ENCODE measurements at regions not wholly inside any gene's neighbourhood (a gene's known extent, or its start where the extent isn't known, plus 50 kb on each side); places are given as distances from the start of the nearest gene placed in this dataset.

DNA sequence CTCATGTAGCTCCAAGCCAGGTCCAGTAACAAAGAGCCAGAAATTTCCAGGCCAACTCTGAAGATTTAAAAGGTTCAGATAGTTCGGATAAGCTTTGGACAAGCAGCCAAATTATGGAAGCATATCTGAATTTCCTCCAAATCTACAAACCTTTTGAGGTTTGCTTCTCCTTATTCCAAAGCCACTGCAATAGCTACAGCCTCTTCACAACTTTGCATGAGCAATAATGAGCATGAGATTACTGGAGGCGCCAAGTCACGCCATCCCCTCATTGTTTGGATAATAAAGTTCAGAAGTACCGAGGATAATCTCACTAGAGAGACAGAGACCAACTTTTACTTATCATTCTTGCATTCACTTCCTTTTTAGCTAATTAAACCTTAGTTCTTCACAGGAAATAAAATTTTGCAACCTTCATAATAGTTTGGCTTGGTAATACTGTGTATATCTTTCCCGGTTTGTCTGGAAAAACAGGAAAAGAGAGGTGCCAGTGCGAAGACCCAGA is 329.6 kb upstream of the RSPO3 start:
- no peak overlapping the region for H3K4me3 ChIP-seq (ENCODE audit: low read depth, low read length)
- TF ChIP-seq, protein P1, sequence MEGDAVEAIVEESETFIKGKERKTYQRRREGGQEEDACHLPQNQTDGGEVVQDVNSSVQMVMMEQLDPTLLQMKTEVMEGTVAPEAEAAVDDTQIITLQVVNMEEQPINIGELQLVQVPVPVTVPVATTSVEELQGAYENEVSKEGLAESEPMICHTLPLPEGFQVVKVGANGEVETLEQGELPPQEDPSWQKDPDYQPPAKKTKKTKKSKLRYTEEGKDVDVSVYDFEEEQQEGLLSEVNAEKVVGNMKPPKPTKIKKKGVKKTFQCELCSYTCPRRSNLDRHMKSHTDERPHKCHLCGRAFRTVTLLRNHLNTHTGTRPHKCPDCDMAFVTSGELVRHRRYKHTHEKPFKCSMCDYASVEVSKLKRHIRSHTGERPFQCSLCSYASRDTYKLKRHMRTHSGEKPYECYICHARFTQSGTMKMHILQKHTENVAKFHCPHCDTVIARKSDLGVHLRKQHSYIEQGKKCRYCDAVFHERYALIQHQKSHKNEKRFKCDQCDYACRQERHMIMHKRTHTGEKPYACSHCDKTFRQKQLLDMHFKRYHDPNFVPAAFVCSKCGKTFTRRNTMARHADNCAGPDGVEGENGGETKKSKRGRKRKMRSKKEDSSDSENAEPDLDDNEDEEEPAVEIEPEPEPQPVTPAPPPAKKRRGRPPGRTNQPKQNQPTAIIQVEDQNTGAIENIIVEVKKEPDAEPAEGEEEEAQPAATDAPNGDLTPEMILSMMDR (IDR thresholded peaks at IDR 0.05; ENCODE audit: low read depth, low read length) = no peak
- no peak for DNase-seq (ENCODE audit: low read depth, low spot score)
- in situ Hi-C loops (cut with HindIII; ENCODE audit: low sequenced_read_pairs) = no loop called here

DNA sequence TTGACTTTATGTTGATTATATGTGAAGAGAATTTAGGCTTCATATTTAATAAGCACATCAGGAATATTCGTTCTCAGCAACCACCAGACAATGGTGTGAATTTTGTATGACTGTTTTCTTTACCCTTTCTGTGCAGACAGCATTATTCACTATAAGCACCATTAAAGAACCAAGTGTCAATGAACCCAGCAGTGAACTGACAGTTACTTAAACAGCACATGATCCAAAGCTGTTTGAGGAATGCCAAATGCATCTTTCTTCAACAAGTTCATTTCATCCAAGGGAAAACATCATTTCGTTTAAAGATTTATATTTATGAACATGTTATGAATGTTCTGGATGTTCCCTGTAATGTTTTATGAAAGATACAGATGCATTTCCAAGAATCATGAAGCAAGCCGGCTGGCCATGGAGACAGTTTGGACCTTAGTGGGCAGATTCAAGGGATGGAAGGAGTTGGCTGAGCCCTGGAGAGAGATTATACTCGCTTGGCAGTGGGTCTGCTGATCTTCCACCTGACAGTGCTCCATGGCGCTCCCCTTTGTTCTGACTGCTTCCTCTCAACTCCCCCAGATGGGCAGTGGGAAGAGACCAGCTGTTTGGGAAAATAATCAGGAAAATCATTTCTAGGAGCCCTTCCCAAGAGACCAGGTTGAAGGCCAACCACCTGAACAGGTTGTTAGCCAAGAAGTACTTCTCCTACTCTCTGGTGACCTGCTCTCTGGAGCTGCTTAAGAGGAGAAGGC is 326.0 kb upstream of the RSPO3 start:
- no peak overlapping the region for H3K4me3 ChIP-seq (ENCODE audit: low read depth, low read length)
- TF ChIP-seq, protein P1 (IDR thresholded peaks at IDR 0.05; ENCODE audit: low read depth, low read length) = no peak
- in situ Hi-C loops (cut with HindIII; ENCODE audit: low sequenced_read_pairs) = no loop called here
- no peak for DNase-seq (ENCODE audit: low read depth, low spot score)

DNA sequence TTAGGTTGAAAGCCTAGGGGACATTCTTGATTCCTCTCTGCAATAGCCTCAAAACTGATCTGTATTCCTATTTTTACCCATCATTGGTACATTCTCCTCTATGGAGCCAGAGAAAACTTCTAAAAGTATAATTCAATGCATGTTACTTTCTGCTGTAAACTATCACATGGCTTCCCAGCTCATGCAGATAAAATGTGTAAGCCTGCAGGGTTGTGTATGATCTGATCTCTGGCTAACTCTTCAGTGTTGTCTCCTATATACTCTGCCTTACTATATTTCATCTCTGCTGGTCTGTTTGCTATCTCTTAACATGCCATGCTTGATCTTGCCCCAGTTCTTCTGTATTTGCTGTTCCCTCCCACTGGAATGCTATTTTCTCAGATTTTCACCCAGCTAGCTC is 323.3 kb upstream of the RSPO3 start:
- no peak overlapping the region for H3K4me3 ChIP-seq (ENCODE audit: low read depth, low read length)
- in situ Hi-C loops (cut with HindIII; ENCODE audit: low sequenced_read_pairs) = no loop called here
- DNase-seq (ENCODE audit: low read depth, low spot score) = no peak
- TF ChIP-seq, protein P1 (IDR thresholded peaks at IDR 0.05; ENCODE audit: low read depth, low read length) = no peak

DNA sequence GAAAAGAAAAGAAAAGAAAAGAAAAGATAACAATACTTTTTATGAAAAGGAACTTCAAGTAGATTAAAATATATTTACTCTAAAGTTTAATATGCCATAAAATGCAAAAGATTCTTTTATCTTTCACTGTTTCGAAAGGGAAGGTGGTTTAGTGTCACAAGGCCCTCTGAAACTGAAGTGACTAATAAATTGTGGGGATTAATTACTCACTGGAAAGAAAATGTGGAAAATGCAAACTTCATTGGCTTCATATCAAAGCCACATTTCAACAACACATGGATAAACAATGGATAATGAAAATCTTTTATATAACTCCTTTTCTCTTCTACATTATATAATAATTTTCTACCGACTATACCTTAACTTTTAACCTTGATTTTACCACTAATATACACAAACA is 320.5 kb upstream of the RSPO3 start:
- DNase-seq (ENCODE audit: low read depth, low spot score) = no peak
- in situ Hi-C loops (cut with HindIII; ENCODE audit: low sequenced_read_pairs) = no loop called here
- no peak overlapping the region for H3K4me3 ChIP-seq (ENCODE audit: low read depth, low read length)
- TF ChIP-seq, protein P1 (IDR thresholded peaks at IDR 0.05; ENCODE audit: low read depth, low read length) = no peak

DNA sequence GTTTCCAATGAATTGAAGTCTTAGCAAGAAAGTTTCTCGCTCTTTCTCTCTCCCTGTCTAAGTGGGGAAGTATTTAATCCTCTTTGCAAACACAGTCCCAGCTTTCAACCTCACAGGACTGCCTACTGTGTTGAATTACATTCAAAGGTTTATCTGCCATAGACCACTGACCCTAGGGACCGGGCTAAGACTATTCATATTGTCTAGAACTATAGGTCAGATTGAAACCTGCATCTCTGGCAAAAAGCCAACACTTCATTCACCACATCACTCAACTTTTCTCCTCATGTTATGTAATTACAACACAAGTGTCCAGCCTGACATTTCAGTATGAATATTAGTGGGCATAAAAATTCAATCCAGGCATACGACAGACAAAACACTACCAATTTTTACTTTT is 314.7 kb upstream of the RSPO3 start:
- TF ChIP-seq, protein P1 (IDR thresholded peaks at IDR 0.05; ENCODE audit: low read depth, low read length) = no peak
- no peak overlapping the region for H3K4me3 ChIP-seq (ENCODE audit: low read depth, low read length)
- in situ Hi-C loops (cut with HindIII; ENCODE audit: low sequenced_read_pairs) = no loop called here
- no peak for DNase-seq (ENCODE audit: low read depth, low spot score)

DNA sequence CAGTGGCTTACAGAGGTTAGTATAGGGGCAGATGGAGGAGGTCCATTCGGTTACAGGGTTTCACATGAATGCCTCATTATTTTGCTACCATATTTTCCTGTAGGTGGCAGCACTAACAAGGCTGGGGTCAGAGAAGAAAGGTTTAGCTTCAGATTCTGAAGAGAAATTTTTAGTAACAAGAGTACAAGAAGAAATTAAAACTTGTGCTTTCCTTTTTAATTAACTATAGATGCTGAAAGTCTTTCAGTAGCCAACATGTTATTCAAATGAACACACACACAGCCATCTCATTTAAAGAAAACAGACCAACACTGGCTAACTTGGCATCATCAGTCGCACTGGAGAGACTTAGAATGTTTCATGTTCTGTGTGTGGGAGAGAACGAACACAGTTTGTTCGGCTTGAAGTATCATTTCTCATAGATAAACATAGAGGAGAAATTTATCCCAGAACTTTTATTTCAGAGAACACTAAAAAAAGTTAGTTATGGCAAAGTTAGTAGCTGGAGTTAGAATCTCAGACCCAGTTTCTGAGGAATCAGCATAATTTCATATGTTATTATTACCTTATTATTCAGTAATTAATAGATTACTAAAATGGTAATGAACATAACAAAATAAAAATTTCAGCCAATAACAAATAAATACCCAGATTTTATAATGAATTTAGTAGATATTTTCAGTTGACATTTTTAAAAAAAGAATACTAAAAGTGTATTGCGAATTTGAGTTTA is 314.0 kb upstream of the RSPO3 start:
- in situ Hi-C loops (cut with HindIII; ENCODE audit: low sequenced_read_pairs) = no loop called here
- no peak overlapping the region for H3K4me3 ChIP-seq (ENCODE audit: low read depth, low read length)
- DNase-seq (ENCODE audit: low read depth, low spot score) = peak; percentile 64
- TF ChIP-seq, protein P1 (IDR thresholded peaks at IDR 0.05; ENCODE audit: low read depth, low read length) = peak; percentile 72

Data from astrocyte of the spinal cord (primary cell).